HEK293 (cell line): ENCODE measurements at regions not wholly inside any gene's neighbourhood (a gene's known extent, or its start where the extent isn't known, plus 50 kb on each side); places are given as distances from the start of the nearest gene placed in this dataset.

Experiments
- CTCF ChIA-PET: fragments of 350-600 bp; formaldehyde crosslinking; extraction: SDS; loops from one replicate; lab custom pipeline; 2021; ENCODE audit warnings: antibody characterized with exemption; lab: Yijun Ruan, JAX
- POLR2A ChIA-PET: fragments of 300-600 bp; formaldehyde crosslinking; extraction: SDS; loops from one replicate; lab custom pipeline; 2020; ENCODE audit warnings: antibody characterized with exemption, inconsistent platforms; lab: Yijun Ruan, JAX
- H3K27ac ChIP-seq: fragments of 200-500 bp; sonication (Bioruptor generic); 2 replicates; pipeline ENCODE4 v1.5.1; 2014; ENCODE audit warnings: low read depth, low read length, control low read depth, inconsistent platforms; ENCODE audit errors: extremely low read depth
- H3K36me3 ChIP-seq, 2 experiments: fragments of 200-500 bp in 1 of 2; sonication (Bioruptor generic) in 1 of 2; 1 replicate in 1 of 2; 2 replicates in 1 of 2; pipeline ENCODE4 v1.5.1; 2014 to 2017; ENCODE audit warnings: inconsistent platforms in 2 of 2, low read length in 2 of 2; ENCODE audit not compliant: control insufficient read depth in 2 of 2, insufficient read depth in 1 of 2
- H3K4me1 ChIP-seq: fragments of 200-500 bp; sonication (Bioruptor generic); 2 replicates; pipeline ENCODE4 v1.5.1; 2014; ENCODE audit warnings: mild to moderate bottlenecking, low read length, inconsistent platforms; ENCODE audit not compliant: control insufficient read depth, insufficient read depth
- H3K4me3 ChIP-seq: 2 replicates; pipeline ENCODE4 v1.5.1; 2011; ENCODE audit warnings: low read depth, mild to moderate bottlenecking, control low read depth, low read length, moderate library complexity
- H3K9me3 ChIP-seq: fragments of 200-500 bp; sonication (Bioruptor generic); 2 replicates; pipeline ENCODE4 v1.5.1; 2014; ENCODE audit warnings: low read depth, low read length, inconsistent platforms; ENCODE audit not compliant: control insufficient read depth, insufficient read depth
- FEZF1 ChIP-seq: fragments of 450-650 bp; formaldehyde crosslinking; IDR thresholded peaks from 2 replicates; pipeline ENCODE4 v1.5.1; 2016; ENCODE audit warnings: missing biosample characterization, missing genetic modification characterization
- GLI4 ChIP-seq: fragments of 450-650 bp; formaldehyde crosslinking; IDR thresholded peaks from 2 replicates; pipeline ENCODE4 v1.5.1; 2016; ENCODE audit warnings: missing biosample characterization, missing genetic modification characterization
- GLIS2 ChIP-seq: fragments of 450-650 bp; formaldehyde crosslinking; IDR thresholded peaks from 2 replicates; pipeline ENCODE4 v1.5.1; 2016; ENCODE audit warnings: missing biosample characterization, missing genetic modification characterization
- HOXA7 ChIP-seq: sonication (generic); formaldehyde crosslinking; IDR thresholded peaks from 2 replicates; pipeline ENCODE4 v1.8.1; 2022; ENCODE audit warnings: missing genetic modification reagents, borderline replicate concordance
- IKZF3 ChIP-seq: fragments of 450-650 bp; IDR thresholded peaks from 2 replicates; pipeline ENCODE4 v1.5.0; 2018; ENCODE audit warnings: missing biosample characterization, mild to moderate bottlenecking, missing genetic modification characterization, moderate library complexity
- MZF1 ChIP-seq: fragments of 450-650 bp; formaldehyde crosslinking; IDR thresholded peaks from 2 replicates; pipeline ENCODE4 v1.5.1; 2017; ENCODE audit warnings: missing biosample characterization, missing genetic modification characterization, borderline replicate concordance
- ZBTB48 ChIP-seq: fragments of 450-650 bp; formaldehyde crosslinking; IDR thresholded peaks from 2 replicates; pipeline ENCODE4 v1.5.1; 2016; ENCODE audit warnings: missing biosample characterization, missing genetic modification characterization
- ZNF10 ChIP-seq: fragments of 450-650 bp; formaldehyde crosslinking; IDR thresholded peaks from 2 replicates; pipeline ENCODE4 v1.5.1; 2017; ENCODE audit warnings: missing biosample characterization, missing genetic modification characterization
- ZNF132 ChIP-seq: fragments of 450-650 bp; formaldehyde crosslinking; IDR thresholded peaks from 2 replicates; pipeline ENCODE4 v1.5.1; 2017; ENCODE audit warnings: missing biosample characterization, missing genetic modification characterization, borderline replicate concordance
- ZNF140 ChIP-seq: fragments of 450-650 bp; formaldehyde crosslinking; IDR thresholded peaks from 2 replicates; pipeline ENCODE4 v1.5.1; 2016; ENCODE audit warnings: missing biosample characterization, missing genetic modification characterization
- ZNF19 ChIP-seq: fragments of 450-650 bp; formaldehyde crosslinking; IDR thresholded peaks from 2 replicates; pipeline ENCODE4; 2016; ENCODE audit warnings: missing biosample characterization, missing genetic modification characterization, low read depth
- ZNF324 ChIP-seq: fragments of 450-650 bp; formaldehyde crosslinking; IDR thresholded peaks from 2 replicates; pipeline ENCODE4 v1.5.1; 2016; ENCODE audit warnings: missing biosample characterization, missing genetic modification characterization
- ZNF366 ChIP-seq: fragments of 450-650 bp; formaldehyde crosslinking; conservative IDR thresholded peaks from 2 replicates; pipeline ENCODE4 v1.5.1; 2016; ENCODE audit warnings: missing biosample characterization, missing genetic modification characterization
- ZNF391 ChIP-seq: fragments of 450-650 bp; formaldehyde crosslinking; IDR thresholded peaks from 2 replicates; pipeline ENCODE4 v1.5.1; 2016; ENCODE audit warnings: low read depth, missing biosample characterization, missing genetic modification characterization, borderline replicate concordance
- ZNF514 ChIP-seq: fragments of 450-650 bp; formaldehyde crosslinking; IDR thresholded peaks from 2 replicates; pipeline ENCODE4 v1.5.1; 2016; ENCODE audit warnings: missing biosample characterization, missing genetic modification characterization
- ZNF529 ChIP-seq: fragments of 450-650 bp; formaldehyde crosslinking; IDR thresholded peaks from 2 replicates; pipeline ENCODE4 v1.5.1; 2017; ENCODE audit warnings: missing genetic modification characterization, missing biosample characterization; ENCODE audit not compliant: insufficient replicate concordance
- ZNF530 ChIP-seq: fragments of 450-650 bp; formaldehyde crosslinking; IDR thresholded peaks from 2 replicates; pipeline ENCODE4 v1.5.1; 2016; ENCODE audit warnings: low read depth, missing biosample characterization, missing genetic modification characterization
- ZNF600 ChIP-seq: fragments of 450-650 bp; formaldehyde crosslinking; IDR thresholded peaks from 2 replicates; pipeline ENCODE4 v1.5.1; 2016; ENCODE audit warnings: missing biosample characterization, missing genetic modification characterization
- ZNF621 ChIP-seq: fragments of 450-650 bp; formaldehyde crosslinking; IDR thresholded peaks from 2 replicates; pipeline ENCODE4 v1.5.1; 2017; ENCODE audit warnings: missing biosample characterization, missing genetic modification characterization
- ZNF791 ChIP-seq: fragments of 450-650 bp; formaldehyde crosslinking; IDR thresholded peaks from 2 replicates; pipeline ENCODE4 v1.5.1; 2016; ENCODE audit warnings: missing biosample characterization, missing genetic modification characterization
- ZSCAN30 ChIP-seq: fragments of 450-650 bp; IDR thresholded peaks from 2 replicates; pipeline ENCODE4 v1.5.1; 2018; ENCODE audit warnings: missing biosample characterization, mild to moderate bottlenecking, missing genetic modification characterization, moderate library complexity
- TF ChIP-seq, protein P1 (sequence below): fragments of 450-650 bp; formaldehyde crosslinking; IDR thresholded peaks from 2 replicates; pipeline ENCODE4 v1.5.1; 2016; ENCODE audit warnings: missing biosample characterization, missing genetic modification characterization, borderline replicate concordance
- TF ChIP-seq, protein P2 (sequence below): fragments of 450-650 bp; formaldehyde crosslinking; conservative IDR thresholded peaks from 2 replicates; pipeline ENCODE4 v1.5.1; 2016; ENCODE audit warnings: low read depth, missing biosample characterization, missing genetic modification characterization
- TF ChIP-seq, protein P3 (sequence below): fragments of 450-650 bp; formaldehyde crosslinking; IDR thresholded peaks from 2 replicates; pipeline ENCODE4 v1.5.1; 2016; ENCODE audit warnings: missing biosample characterization, missing genetic modification characterization
- TF ChIP-seq, protein P4 (sequence below): fragments of 450-650 bp; formaldehyde crosslinking; IDR thresholded peaks from 2 replicates; pipeline ENCODE4 v1.5.1; 2016; ENCODE audit warnings: missing biosample characterization, missing genetic modification characterization
- TF ChIP-seq, protein P5 (sequence below): fragments of 450-650 bp; IDR thresholded peaks from 2 replicates; pipeline ENCODE4 v1.5.1; 2018; ENCODE audit warnings: missing biosample characterization, missing genetic modification characterization

GRCh38 chr4:159904906-159905305 is 802.0 kb downstream of the RAPGEF2 start (continued):
- TF ChIP-seq ZNF530 (tag by site-specific recombination) (no peak), ZNF366 (tag by site-specific recombination) (no peak), MZF1 (tag by site-specific recombination) (no peak), FEZF1 (tag by site-specific recombination) (no peak), ZNF600 (no peak), ZSCAN30 (tag by site-specific recombination) (no peak), IKZF3 (tag by site-specific recombination) (no peak)
- TF ChIP-seq, protein P1, sequence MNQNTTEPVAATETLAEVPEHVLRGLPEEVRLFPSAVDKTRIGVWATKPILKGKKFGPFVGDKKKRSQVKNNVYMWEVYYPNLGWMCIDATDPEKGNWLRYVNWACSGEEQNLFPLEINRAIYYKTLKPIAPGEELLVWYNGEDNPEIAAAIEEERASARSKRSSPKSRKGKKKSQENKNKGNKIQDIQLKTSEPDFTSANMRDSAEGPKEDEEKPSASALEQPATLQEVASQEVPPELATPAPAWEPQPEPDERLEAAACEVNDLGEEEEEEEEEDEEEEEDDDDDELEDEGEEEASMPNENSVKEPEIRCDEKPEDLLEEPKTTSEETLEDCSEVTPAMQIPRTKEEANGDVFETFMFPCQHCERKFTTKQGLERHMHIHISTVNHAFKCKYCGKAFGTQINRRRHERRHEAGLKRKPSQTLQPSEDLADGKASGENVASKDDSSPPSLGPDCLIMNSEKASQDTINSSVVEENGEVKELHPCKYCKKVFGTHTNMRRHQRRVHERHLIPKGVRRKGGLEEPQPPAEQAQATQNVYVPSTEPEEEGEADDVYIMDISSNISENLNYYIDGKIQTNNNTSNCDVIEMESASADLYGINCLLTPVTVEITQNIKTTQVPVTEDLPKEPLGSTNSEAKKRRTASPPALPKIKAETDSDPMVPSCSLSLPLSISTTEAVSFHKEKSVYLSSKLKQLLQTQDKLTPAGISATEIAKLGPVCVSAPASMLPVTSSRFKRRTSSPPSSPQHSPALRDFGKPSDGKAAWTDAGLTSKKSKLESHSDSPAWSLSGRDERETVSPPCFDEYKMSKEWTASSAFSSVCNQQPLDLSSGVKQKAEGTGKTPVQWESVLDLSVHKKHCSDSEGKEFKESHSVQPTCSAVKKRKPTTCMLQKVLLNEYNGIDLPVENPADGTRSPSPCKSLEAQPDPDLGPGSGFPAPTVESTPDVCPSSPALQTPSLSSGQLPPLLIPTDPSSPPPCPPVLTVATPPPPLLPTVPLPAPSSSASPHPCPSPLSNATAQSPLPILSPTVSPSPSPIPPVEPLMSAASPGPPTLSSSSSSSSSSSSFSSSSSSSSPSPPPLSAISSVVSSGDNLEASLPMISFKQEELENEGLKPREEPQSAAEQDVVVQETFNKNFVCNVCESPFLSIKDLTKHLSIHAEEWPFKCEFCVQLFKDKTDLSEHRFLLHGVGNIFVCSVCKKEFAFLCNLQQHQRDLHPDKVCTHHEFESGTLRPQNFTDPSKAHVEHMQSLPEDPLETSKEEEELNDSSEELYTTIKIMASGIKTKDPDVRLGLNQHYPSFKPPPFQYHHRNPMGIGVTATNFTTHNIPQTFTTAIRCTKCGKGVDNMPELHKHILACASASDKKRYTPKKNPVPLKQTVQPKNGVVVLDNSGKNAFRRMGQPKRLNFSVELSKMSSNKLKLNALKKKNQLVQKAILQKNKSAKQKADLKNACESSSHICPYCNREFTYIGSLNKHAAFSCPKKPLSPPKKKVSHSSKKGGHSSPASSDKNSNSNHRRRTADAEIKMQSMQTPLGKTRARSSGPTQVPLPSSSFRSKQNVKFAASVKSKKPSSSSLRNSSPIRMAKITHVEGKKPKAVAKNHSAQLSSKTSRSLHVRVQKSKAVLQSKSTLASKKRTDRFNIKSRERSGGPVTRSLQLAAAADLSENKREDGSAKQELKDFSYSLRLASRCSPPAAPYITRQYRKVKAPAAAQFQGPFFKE (tag by site-specific recombination): no peak

DNA sequence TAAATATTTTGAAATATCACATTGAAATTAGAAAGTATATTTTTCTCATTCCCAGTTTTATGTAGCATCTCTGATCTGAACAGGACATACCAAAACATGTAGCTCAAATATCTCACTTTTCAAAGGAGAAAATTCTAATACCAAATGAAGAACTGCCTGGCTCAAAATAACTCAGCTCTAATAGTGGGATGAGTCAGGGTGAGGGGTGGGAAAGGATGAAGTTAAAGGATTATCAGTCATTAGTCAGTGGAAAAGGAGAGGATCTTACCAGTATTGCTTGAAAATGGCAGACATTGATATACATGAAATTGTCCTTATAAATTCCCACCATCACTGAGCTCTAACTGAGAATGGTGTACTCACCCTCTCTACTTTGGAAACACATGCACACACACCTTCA is 803.2 kb downstream of the RAPGEF2 start:
- no peak overlapping the region for H3K27ac ChIP-seq
- no peaks in the 10 kb centered on the region for H3K9me3 ChIP-seq
- ChIA-PET POLR2A (no interaction called here), CTCF (interaction anchor here (0.6 kb wide), 1 partner anchor 1505 kb away, joined by 3 read pairs; no protein-coding TSS in a partner anchor)
- H3K4me1 ChIP-seq: no peaks in the 10 kb centered on the region
- no peaks in the 10 kb centered on the region for H3K36me3 ChIP-seq
- no peak overlapping the region for H3K4me3 ChIP-seq
- no peak for TF ChIP-seq ZNF132
- TF ChIP-seq, protein P2, sequence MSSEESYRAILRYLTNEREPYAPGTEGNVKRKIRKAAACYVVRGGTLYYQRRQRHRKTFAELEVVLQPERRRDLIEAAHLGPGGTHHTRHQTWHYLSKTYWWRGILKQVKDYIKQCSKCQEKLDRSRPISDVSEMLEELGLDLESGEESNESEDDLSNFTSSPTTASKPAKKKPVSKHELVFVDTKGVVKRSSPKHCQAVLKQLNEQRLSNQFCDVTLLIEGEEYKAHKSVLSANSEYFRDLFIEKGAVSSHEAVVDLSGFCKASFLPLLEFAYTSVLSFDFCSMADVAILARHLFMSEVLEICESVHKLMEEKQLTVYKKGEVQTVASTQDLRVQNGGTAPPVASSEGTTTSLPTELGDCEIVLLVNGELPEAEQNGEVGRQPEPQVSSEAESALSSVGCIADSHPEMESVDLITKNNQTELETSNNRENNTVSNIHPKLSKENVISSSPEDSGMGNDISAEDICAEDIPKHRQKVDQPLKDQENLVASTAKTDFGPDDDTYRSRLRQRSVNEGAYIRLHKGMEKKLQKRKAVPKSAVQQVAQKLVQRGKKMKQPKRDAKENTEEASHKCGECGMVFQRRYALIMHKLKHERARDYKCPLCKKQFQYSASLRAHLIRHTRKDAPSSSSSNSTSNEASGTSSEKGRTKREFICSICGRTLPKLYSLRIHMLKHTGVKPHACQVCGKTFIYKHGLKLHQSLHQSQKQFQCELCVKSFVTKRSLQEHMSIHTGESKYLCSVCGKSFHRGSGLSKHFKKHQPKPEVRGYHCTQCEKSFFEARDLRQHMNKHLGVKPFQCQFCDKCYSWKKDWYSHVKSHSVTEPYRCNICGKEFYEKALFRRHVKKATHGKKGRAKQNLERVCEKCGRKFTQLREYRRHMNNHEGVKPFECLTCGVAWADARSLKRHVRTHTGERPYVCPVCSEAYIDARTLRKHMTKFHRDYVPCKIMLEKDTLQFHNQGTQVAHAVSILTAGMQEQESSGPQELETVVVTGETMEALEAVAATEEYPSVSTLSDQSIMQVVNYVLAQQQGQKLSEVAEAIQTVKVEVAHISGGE (tag by site-specific recombination): no peak
- TF ChIP-seq GLIS2: no peak
- TF ChIP-seq ZNF324 (tag by site-specific recombination): no peak
- no peak for TF ChIP-seq ZNF791 (tag by site-specific recombination)
- no peak for TF ChIP-seq ZNF514 (tag by site-specific recombination)
- no peak for TF ChIP-seq ZNF529 (tag by site-specific recombination)
- TF ChIP-seq, protein P3, sequence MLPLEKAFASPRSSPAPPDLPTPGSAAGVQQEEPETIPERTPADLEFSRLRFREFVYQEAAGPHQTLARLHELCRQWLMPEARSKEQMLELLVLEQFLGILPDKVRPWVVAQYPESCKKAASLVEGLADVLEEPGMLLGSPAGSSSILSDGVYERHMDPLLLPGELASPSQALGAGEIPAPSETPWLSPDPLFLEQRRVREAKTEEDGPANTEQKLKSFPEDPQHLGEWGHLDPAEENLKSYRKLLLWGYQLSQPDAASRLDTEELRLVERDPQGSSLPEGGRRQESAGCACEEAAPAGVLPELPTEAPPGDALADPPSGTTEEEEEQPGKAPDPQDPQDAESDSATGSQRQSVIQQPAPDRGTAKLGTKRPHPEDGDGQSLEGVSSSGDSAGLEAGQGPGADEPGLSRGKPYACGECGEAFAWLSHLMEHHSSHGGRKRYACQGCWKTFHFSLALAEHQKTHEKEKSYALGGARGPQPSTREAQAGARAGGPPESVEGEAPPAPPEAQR (tag by site-specific recombination): no peak
- no peak for TF ChIP-seq ZNF140 (tag by site-specific recombination)
- TF ChIP-seq, protein P4, sequence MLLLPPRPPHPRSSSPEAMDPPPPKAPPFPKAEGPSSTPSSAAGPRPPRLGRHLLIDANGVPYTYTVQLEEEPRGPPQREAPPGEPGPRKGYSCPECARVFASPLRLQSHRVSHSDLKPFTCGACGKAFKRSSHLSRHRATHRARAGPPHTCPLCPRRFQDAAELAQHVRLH: no peak
- TF ChIP-seq ZNF391: no peak
- TF ChIP-seq ZBTB48: no peak
- no peak for TF ChIP-seq ZNF10 (tag by site-specific recombination)
- no peak for TF ChIP-seq ZNF19
- TF ChIP-seq, protein P5, sequence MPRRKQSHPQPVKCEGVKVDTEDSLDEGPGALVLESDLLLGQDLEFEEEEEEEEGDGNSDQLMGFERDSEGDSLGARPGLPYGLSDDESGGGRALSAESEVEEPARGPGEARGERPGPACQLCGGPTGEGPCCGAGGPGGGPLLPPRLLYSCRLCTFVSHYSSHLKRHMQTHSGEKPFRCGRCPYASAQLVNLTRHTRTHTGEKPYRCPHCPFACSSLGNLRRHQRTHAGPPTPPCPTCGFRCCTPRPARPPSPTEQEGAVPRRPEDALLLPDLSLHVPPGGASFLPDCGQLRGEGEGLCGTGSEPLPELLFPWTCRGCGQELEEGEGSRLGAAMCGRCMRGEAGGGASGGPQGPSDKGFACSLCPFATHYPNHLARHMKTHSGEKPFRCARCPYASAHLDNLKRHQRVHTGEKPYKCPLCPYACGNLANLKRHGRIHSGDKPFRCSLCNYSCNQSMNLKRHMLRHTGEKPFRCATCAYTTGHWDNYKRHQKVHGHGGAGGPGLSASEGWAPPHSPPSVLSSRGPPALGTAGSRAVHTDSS: no peak
- no peak for TF ChIP-seq HOXA7 (CRISPR knock-in tag)
- TF ChIP-seq GLI4 (tag by site-specific recombination): no peak
- no peak for TF ChIP-seq MZF1 (tag by site-specific recombination)
- TF ChIP-seq ZNF621 (tag by site-specific recombination): no peak
